GM23338 (cell line): ENCODE measurements at regions not wholly inside any gene's neighbourhood (a gene's known extent, or its start where the extent isn't known, plus 50 kb on each side); places are given as distances from the start of the nearest gene placed in this dataset.

ENCODE experiments used
- ATAC-seq: fragments of 200-7000 bp; cut with Tn5 transposase; 3 replicates; pipeline ENCODE4 v1.9.1; 2020
- DNase-seq: peaks from one replicate; pipeline ENCODE4 v3.0.0-alpha.2; 2015; ENCODE audit warnings: low spot score
- H2AFZ ChIP-seq: fragments of 200-600 bp; sonication (generic); 2 replicates; pipeline ENCODE4 v1.8.0; 2016; ENCODE audit warnings: antibody characterized with exemption, mild to moderate bottlenecking, moderate library complexity
- H3F3A ChIP-seq: fragments of 200-600 bp; sonication (generic); replicated peaks from 2 replicates; pipeline ENCODE4 v1.8.0; 2017; ENCODE audit warnings: antibody characterized with exemption, mixed run types, low read depth
- H3K27ac ChIP-seq: fragments of 200-600 bp; sonication (generic); 2 replicates; pipeline ENCODE4 v1.6.1; 2016; ENCODE audit warnings: low read depth
- H3K27me3 ChIP-seq: fragments of 200-600 bp; sonication (generic); 2 replicates; pipeline ENCODE4 v1.8.0; 2016; ENCODE audit warnings: mild to moderate bottlenecking, mixed run types, moderate library complexity; ENCODE audit not compliant: insufficient read depth
- H3K36me3 ChIP-seq: fragments of 200-600 bp; sonication (generic); 2 replicates; pipeline ENCODE4 v1.8.0; 2016; ENCODE audit warnings: mild to moderate bottlenecking; ENCODE audit not compliant: insufficient read depth
- H3K4me1 ChIP-seq: fragments of 200-600 bp; sonication (generic); 2 replicates; pipeline ENCODE4 v1.8.0; 2016; ENCODE audit warnings: mild to moderate bottlenecking, moderate library complexity; ENCODE audit not compliant: insufficient read depth
- H3K4me2 ChIP-seq: fragments of 200-600 bp; sonication (generic); 2 replicates; pipeline ENCODE4 v1.7.1; 2017; ENCODE audit warnings: mixed run types
- H3K4me3 ChIP-seq: fragments of 200-600 bp; sonication (generic); 2 replicates; pipeline ENCODE4 v1.6.1; 2016; ENCODE audit warnings: mixed run types
- H3K79me2 ChIP-seq: fragments of 200-600 bp; sonication (generic); replicated peaks from 2 replicates; pipeline ENCODE4 v1.8.0; 2017; ENCODE audit warnings: mild to moderate bottlenecking; ENCODE audit not compliant: insufficient read depth
- H3K9me2 ChIP-seq: fragments of 200-600 bp; sonication (generic); 2 replicates; pipeline ENCODE4 v1.8.0; 2017; ENCODE audit not compliant: insufficient read depth
- H4K20me1 ChIP-seq: fragments of 200-600 bp; sonication (generic); replicated peaks from 2 replicates; pipeline ENCODE4 v1.8.0; 2017; ENCODE audit warnings: mild to moderate bottlenecking; ENCODE audit not compliant: insufficient read depth
- H3K27ac Mint-ChIP-seq: 2 replicates; pipeline ENCODE4 v1.8.0; 2020; ENCODE audit warnings: inconsistent platforms, mild to moderate bottlenecking, moderate library complexity, mixed read lengths
- H3K27me3 Mint-ChIP-seq: 3 replicates; pipeline ENCODE4 v1.8.0; 2022; ENCODE audit warnings: low read depth, mild to moderate bottlenecking, moderate library complexity, mixed read lengths, inconsistent platforms; ENCODE audit not compliant: insufficient read depth, poor library complexity
- H3K36me3 Mint-ChIP-seq: 3 replicates; pipeline ENCODE4 v1.8.0; 2021; ENCODE audit warnings: low read depth, mild to moderate bottlenecking, inconsistent platforms, moderate library complexity, mixed read lengths
- H3K4me1 Mint-ChIP-seq: 3 replicates; pipeline ENCODE4 v1.8.0; 2020; ENCODE audit warnings: mild to moderate bottlenecking, inconsistent platforms, mixed read lengths
- H3K4me3 Mint-ChIP-seq: 3 replicates; pipeline ENCODE4 v1.8.0; 2021; ENCODE audit warnings: moderate library complexity, mild to moderate bottlenecking, inconsistent platforms, mixed read lengths
- H3K9me3 Mint-ChIP-seq: 3 replicates; pipeline ENCODE4 v1.8.0; 2020; ENCODE audit warnings: moderate library complexity, mild to moderate bottlenecking, inconsistent platforms, mixed read lengths
- CREB1 ChIP-seq: fragments of 250-450 bp; sonication (Bioruptor Pico); IDR thresholded peaks from 2 replicates; pipeline ENCODE4 v1.5.0; 2020; ENCODE audit warnings: low read depth, mild to moderate bottlenecking, moderate library complexity
- CTCF ChIP-seq, 2 experiments: fragments of 200-600 bp in 1 of 2; sonication (generic) in 1 of 2; conservative IDR thresholded peaks; 2 replicates each; pipeline versions ENCODE4 v1.5.1 to v1.6.1; 2016 to 2017; ENCODE audit warnings: antibody characterized with exemption in 2 of 2, low read depth in 2 of 2, mild to moderate bottlenecking in 2 of 2, moderate library complexity in 1 of 2
- ETS1 ChIP-seq: IDR thresholded peaks from 2 replicates; pipeline ENCODE4 v1.6.1; 2016; ENCODE audit warnings: antibody characterized with exemption
- EZH2 ChIP-seq: fragments of 200-600 bp; sonication (generic); IDR thresholded peaks from one replicate; pipeline ENCODE4 v1.8.0; 2017; ENCODE audit warnings: antibody characterized with exemption, mild to moderate bottlenecking, low read depth; ENCODE audit not compliant: unreplicated experiment
- JUNB ChIP-seq: IDR thresholded peaks from one replicate; pipeline ENCODE4 v1.6.1; 2016; ENCODE audit warnings: antibody characterized with exemption; ENCODE audit not compliant: unreplicated experiment
- REST ChIP-seq: IDR thresholded peaks from one replicate; pipeline ENCODE4 v1.6.1; 2018; ENCODE audit warnings: antibody characterized with exemption; ENCODE audit not compliant: unreplicated experiment
- ZNF462 ChIP-seq: fragments of 250-450 bp; sonication (Bioruptor Pico); IDR thresholded peaks from 2 replicates; pipeline ENCODE4 v1.5.0; 2020; ENCODE audit warnings: mild to moderate bottlenecking, moderate library complexity

- Histone ChIP-seq H3K9me2 (no peaks in the 10 kb centered on the region), H3K4me1 (0 out of 2 replicates have a peak, but pooled peaks cover 2% of the 10 kb centered on the region), H4K20me1 (no peaks in the 10 kb centered on the region), H3K4me3 (no peak overlapping the region), H3K27ac (no peak overlapping the region), H2AFZ (no peak overlapping the region), H3F3A (no peaks in the 10 kb centered on the region), H3K79me2 (no peaks in the 10 kb centered on the region), H3K36me3 (no peaks in the 10 kb centered on the region), H3K27me3 (no peaks in the 10 kb centered on the region), H3K4me2 (no peak overlapping the region)
- Mint-ChIP-seq H3K36me3 (peaks cover 4% of the 10 kb centered on the region; the same call in 2 of the 3 replicates), H3K27ac (no peak overlapping the region), H3K4me1 (peaks cover 6% of the 10 kb centered on the region; the same call in 2 of the 3 replicates), H3K27me3 (no peaks in the 10 kb centered on the region), H3K4me3 (no peak overlapping the region), H3K9me3 (no peaks in the 10 kb centered on the region)
- ATAC-seq (no peak), DNase-seq (no peak)
- no peak for TF ChIP-seq REST
- TF ChIP-seq EZH2: no peak
- TF ChIP-seq JUNB: no peak
- no peak for TF ChIP-seq ZNF462
- TF ChIP-seq ETS1: no peak
- TF ChIP-seq CTCF (conservative IDR thresholded peaks at IDR 0.05; ENCODE audit: low read depth in 2 of 2): no peak
- TF ChIP-seq CREB1 (CRISPR knock-in tag): no peak
These were observed 1428.7 kb downstream of the PCDH18 start for GRCh38 chr4:136103616-136104015.
